ENCODE measurements at regions not wholly inside any gene's neighbourhood (a gene's known extent, or its start where the extent isn't known, plus 50 kb on each side); places are given as distances from the start of the nearest gene placed in this dataset.

DNA sequence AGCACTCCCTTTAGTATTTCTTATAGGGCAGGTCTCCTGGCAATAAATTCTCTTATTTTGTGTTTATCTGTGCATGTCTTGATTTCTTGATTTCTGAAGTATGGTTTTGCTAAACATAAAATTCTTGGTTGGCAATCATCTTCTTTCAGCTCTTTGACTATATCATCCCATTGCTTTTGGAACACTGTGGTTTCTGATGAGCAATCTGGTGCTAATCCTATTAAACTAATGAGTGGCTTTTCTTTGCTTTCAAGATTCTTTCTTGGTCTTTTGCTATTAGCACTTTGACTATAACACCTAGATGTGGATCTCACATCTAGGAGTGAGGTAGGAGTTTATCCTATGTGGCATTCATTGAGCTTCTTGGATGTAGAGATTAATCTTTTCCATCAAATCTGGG is 120.7 kb upstream of the MED13L start:
- Mint-ChIP-seq H3K9me3 (ENCODE audit: unreplicated experiment) (peaks cover 10% of the 10 kb centered on the region), H3K4me1 (ENCODE audit: insufficient read depth, unreplicated experiment) (peaks cover 11% of the 10 kb centered on the region), H3K27ac (ENCODE audit: low read depth, unreplicated experiment) (no peak overlapping the region), H3K27me3 (ENCODE audit: insufficient read depth, unreplicated experiment) (no peaks in the 10 kb centered on the region), H3K4me3 (ENCODE audit: unreplicated experiment) (no peak overlapping the region), H3K36me3 (ENCODE audit: insufficient read depth, unreplicated experiment) (no peaks in the 10 kb centered on the region)
- BruUV-seq (replicated peaks): no TSS peak
- TF ChIP-seq, protein P1, sequence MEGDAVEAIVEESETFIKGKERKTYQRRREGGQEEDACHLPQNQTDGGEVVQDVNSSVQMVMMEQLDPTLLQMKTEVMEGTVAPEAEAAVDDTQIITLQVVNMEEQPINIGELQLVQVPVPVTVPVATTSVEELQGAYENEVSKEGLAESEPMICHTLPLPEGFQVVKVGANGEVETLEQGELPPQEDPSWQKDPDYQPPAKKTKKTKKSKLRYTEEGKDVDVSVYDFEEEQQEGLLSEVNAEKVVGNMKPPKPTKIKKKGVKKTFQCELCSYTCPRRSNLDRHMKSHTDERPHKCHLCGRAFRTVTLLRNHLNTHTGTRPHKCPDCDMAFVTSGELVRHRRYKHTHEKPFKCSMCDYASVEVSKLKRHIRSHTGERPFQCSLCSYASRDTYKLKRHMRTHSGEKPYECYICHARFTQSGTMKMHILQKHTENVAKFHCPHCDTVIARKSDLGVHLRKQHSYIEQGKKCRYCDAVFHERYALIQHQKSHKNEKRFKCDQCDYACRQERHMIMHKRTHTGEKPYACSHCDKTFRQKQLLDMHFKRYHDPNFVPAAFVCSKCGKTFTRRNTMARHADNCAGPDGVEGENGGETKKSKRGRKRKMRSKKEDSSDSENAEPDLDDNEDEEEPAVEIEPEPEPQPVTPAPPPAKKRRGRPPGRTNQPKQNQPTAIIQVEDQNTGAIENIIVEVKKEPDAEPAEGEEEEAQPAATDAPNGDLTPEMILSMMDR (IDR thresholded peaks at IDR 0.05; ENCODE audit: unreplicated experiment): no peak
- DNase-seq (ENCODE audit: unreplicated experiment): no peak
- POLR2A ChIA-PET: interaction anchor here (0.6 kb wide), 1 partner anchor 458 kb away, joined by 3 read pairs; no protein-coding TSS in a partner anchor
- CTCF ChIA-PET: no interaction called here
- intact Hi-C loops (cut with micrococcal nuclease): no loop called here

DNA sequence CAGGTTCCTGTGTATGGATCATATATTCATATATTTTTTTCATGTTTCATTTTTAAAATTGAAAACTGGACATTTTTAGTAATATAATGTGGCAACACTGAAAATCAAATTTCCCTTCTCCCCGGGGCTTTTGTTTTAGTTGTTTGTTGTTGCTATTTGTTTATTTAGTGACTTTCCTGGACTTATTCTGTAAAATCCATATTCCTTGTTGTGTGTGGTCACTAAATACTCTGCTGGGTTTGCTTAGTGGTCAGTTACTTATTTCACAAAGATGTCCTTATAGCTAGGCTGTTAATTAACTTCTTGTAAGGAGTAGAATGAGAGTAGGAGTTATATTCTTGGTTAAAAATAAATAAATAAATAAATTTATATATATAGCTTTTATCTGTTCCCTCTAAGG is 121.6 kb upstream of the MED13L start:
- H3K36me3 Mint-ChIP-seq (ENCODE audit: insufficient read depth, unreplicated experiment): no peaks in the 10 kb centered on the region
- BruUV-seq (replicated peaks): no TSS peak
- peaks cover 11% of the 10 kb centered on the region for H3K4me1 Mint-ChIP-seq (ENCODE audit: insufficient read depth, unreplicated experiment)
- ChIA-PET CTCF (interaction anchor here (1.1 kb wide), 1 partner anchor 13 kb away, joined by 3 read pairs; no protein-coding TSS in a partner anchor), POLR2A (interaction anchor here (0.7 kb wide), 1 partner anchor 11 kb away, joined by 3 read pairs; no protein-coding TSS in a partner anchor)
- intact Hi-C loops (cut with micrococcal nuclease): no loop called here
- peaks cover 10% of the 10 kb centered on the region for H3K9me3 Mint-ChIP-seq (ENCODE audit: unreplicated experiment)
- no peak overlapping the region for H3K27ac Mint-ChIP-seq (ENCODE audit: low read depth, unreplicated experiment)
- TF ChIP-seq, protein P1 (IDR thresholded peaks at IDR 0.05; ENCODE audit: unreplicated experiment): no peak
- H3K27me3 Mint-ChIP-seq (ENCODE audit: insufficient read depth, unreplicated experiment): no peaks in the 10 kb centered on the region
- no peak for DNase-seq (ENCODE audit: unreplicated experiment)
- H3K4me3 Mint-ChIP-seq (ENCODE audit: unreplicated experiment): no peak overlapping the region

DNA sequence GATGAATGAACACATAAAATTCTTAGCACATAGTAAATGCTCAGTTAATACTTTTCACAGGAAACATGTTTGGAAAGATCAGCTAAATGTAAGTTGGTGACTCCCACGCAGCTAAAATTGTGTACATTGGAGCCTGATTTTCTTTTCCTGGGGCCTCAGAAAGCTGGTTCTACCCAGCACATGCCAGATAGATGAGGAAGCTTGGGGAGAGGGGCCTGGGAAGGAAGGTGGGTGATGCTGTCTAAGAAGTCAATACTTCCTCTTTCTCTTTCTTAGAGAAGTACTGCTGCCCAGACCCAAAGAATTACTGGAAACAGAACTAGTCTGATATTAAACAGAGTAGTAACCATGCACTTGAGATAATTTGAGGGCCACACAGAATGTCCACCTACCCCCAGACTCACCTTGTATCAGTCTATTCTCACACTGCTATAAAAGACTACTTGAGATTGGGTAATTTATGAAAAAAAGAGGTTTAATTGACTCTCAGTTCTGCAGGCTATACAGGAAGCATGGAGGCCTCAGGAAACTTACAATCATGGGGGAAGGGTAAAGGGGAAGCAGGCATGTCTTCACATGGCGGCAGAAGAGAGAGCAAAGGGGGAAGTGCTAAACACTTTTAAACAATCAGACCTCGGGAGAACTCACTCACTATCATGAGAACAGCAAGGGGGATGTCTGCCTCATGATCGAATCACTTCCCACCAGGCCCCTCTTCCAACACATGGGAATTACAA is 123.3 kb upstream of the MED13L start:
- CTCF ChIA-PET: no interaction called here
- TF ChIP-seq, protein P1 (IDR thresholded peaks at IDR 0.05; ENCODE audit: unreplicated experiment): no peak
- H3K4me3 Mint-ChIP-seq (ENCODE audit: unreplicated experiment): no peak overlapping the region
- intact Hi-C loops (cut with micrococcal nuclease): no loop called here
- no TSS peak for BruUV-seq (replicated peaks)
- no peaks in the 10 kb centered on the region for H3K36me3 Mint-ChIP-seq (ENCODE audit: insufficient read depth, unreplicated experiment)
- no peak for DNase-seq (ENCODE audit: unreplicated experiment)
- H3K9me3 Mint-ChIP-seq (ENCODE audit: unreplicated experiment): peaks cover 10% of the 10 kb centered on the region
- POLR2A ChIA-PET: interaction anchor here (0.7 to 1.0 kb wide), 2 partner anchors 9 to 11 kb away, joined by 3 to 4 read pairs; no protein-coding TSS in a partner anchor
- H3K27ac Mint-ChIP-seq (ENCODE audit: low read depth, unreplicated experiment): no peak overlapping the region
- peaks cover 11% of the 10 kb centered on the region for H3K4me1 Mint-ChIP-seq (ENCODE audit: insufficient read depth, unreplicated experiment)
- H3K27me3 Mint-ChIP-seq (ENCODE audit: insufficient read depth, unreplicated experiment): no peaks in the 10 kb centered on the region

DNA sequence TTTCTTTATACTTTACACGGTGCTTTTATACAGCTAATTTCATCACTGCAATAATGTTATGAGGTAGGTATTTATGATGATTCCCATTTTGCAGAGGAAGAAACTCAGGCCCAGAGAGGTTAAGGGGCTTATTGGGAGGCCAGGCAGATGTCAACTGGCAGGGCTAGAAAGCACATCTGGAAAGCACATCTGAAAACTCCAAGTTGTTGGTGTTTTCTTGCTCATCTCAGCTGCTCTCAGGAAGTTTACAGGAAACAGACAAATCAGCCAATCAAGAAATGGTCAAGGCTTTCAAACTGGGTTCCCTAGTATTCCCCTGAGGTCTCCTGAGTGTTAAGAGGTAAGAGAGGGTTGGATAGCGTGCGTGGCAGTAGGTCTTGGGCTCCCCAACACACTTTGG is 124.1 kb upstream of the MED13L start:
- Mint-ChIP-seq H3K36me3 (ENCODE audit: insufficient read depth, unreplicated experiment) (no peaks in the 10 kb centered on the region), H3K4me3 (ENCODE audit: unreplicated experiment) (no peak overlapping the region), H3K9me3 (ENCODE audit: unreplicated experiment) (peaks cover 10% of the 10 kb centered on the region), H3K27ac (ENCODE audit: low read depth, unreplicated experiment) (no peak overlapping the region), H3K4me1 (ENCODE audit: insufficient read depth, unreplicated experiment) (peaks cover 13% of the 10 kb centered on the region), H3K27me3 (ENCODE audit: insufficient read depth, unreplicated experiment) (no peaks in the 10 kb centered on the region)
- TF ChIP-seq, protein P1 (IDR thresholded peaks at IDR 0.05; ENCODE audit: unreplicated experiment): no peak
- no peak for DNase-seq (ENCODE audit: unreplicated experiment)
- POLR2A ChIA-PET: interaction anchor here (0.7 kb wide), 1 partner anchor 10 kb away, joined by 3 read pairs; no protein-coding TSS in a partner anchor
- no TSS peak for BruUV-seq (replicated peaks)
- CTCF ChIA-PET: no interaction called here
- intact Hi-C loops (cut with micrococcal nuclease): no loop called here
